ENCODE measurements at regions not wholly inside any gene's neighbourhood (a gene's known extent, or its start where the extent isn't known, plus 50 kb on each side); places are given as distances from the start of the nearest gene placed in this dataset.

DNA sequence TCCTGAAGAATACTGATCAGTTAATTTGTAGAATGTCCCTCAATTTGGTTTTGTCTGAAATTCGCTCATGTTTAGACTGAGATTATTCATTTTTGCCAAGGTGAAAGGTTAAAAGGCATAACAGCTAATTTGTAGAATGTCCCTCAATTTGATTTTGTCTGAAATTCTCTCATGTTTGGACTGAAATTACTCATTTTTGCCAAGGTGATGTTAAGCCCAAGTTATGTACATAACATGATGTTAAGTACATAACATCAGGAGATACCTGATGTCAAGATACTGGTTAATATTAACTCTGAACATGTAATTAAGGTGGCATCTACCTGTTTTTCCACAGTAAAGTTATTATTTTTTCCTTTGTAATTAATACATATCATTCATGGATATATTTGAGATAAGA lies 243.4 kb upstream of the PMFBP1 start:
- Histone ChIP-seq H3K36me3 (no peaks in the 10 kb centered on the region), H3K9me3 (no peaks in the 10 kb centered on the region), H3K4me1 (replicated peaks) (no peaks in the 10 kb centered on the region), H3K27me3 (replicated peaks; ENCODE audit: insufficient read depth) (no peaks in the 10 kb centered on the region), H3K27ac (no peak overlapping the region), H3K4me3 (no peak overlapping the region)
- TF ChIP-seq POLR2A (IDR thresholded peaks at IDR 0.05): no peak
- intact Hi-C loops (cut with DNase I): no loop called here
- 88% methylated on average over 1 of the region's 1 CpG for WGBS
- DNase-seq (ENCODE audit: low spot score): no peak

DNA sequence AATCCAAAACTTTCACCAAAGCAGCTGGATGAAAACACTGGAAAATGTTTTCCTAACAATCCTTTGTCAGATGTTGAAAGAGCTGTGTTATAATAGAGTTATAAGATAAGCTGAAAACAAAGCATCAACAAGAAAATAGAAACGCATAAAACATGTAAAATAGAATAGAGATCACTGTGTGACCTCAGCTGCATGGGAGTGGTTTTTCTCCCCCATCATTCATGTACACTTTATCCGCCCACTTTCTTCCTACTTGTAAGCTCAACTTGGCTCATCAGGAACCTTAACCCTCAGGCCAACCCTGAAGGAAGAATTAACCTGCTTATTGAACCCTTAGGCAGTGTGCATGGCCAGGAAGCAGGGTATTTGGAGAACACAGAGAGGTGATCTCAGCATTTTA lies 238.5 kb upstream of the PMFBP1 start:
- no peaks in the 10 kb centered on the region for H3K9me3 ChIP-seq
- WGBS: 76% methylated on average over 2 of the region's 2 CpGs
- H3K4me1 ChIP-seq (replicated peaks): no peaks in the 10 kb centered on the region

DNA sequence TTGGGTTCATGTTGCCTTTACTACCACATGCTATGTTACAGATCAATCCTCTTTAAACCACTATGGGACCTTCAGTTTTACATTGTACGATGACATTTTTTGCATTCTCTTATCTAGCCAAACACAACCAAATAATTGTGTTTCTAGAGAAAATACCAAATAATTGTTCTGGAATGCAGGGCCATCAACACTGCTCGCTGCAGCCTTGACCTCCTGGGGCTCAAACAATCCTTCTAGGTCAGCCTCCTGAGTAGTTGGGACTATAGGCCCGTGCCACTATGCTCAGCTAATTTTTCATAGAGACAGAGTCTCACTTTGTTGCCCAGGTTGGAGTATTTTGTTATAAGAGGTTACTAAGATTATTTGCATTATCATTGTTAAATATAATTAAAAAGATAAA lies 237.5 kb upstream of the PMFBP1 start:
- no peak for DNase-seq (ENCODE audit: low spot score)
- 80% methylated on average over 3 of the region's 3 CpGs for WGBS
- Histone ChIP-seq H3K4me1 (replicated peaks) (no peaks in the 10 kb centered on the region), H3K4me3 (no peak overlapping the region), H3K9me3 (no peaks in the 10 kb centered on the region), H3K27ac (no peak overlapping the region), H3K36me3 (no peaks in the 10 kb centered on the region), H3K27me3 (replicated peaks; ENCODE audit: insufficient read depth) (no peaks in the 10 kb centered on the region)
- no peak for TF ChIP-seq POLR2AphosphoS5 (IDR thresholded peaks at IDR 0.05)
- no peak for TF ChIP-seq POLR2A (IDR thresholded peaks at IDR 0.05)
- TF ChIP-seq, protein P1, sequence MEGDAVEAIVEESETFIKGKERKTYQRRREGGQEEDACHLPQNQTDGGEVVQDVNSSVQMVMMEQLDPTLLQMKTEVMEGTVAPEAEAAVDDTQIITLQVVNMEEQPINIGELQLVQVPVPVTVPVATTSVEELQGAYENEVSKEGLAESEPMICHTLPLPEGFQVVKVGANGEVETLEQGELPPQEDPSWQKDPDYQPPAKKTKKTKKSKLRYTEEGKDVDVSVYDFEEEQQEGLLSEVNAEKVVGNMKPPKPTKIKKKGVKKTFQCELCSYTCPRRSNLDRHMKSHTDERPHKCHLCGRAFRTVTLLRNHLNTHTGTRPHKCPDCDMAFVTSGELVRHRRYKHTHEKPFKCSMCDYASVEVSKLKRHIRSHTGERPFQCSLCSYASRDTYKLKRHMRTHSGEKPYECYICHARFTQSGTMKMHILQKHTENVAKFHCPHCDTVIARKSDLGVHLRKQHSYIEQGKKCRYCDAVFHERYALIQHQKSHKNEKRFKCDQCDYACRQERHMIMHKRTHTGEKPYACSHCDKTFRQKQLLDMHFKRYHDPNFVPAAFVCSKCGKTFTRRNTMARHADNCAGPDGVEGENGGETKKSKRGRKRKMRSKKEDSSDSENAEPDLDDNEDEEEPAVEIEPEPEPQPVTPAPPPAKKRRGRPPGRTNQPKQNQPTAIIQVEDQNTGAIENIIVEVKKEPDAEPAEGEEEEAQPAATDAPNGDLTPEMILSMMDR (IDR thresholded peaks at IDR 0.05): no peak
- intact Hi-C loops (cut with DNase I): no loop called here

More for the DNA sequence above, 238.5 kb upstream of the PMFBP1 start:
- no peak for TF ChIP-seq POLR2AphosphoS5 (IDR thresholded peaks at IDR 0.05)
- TF ChIP-seq POLR2A (IDR thresholded peaks at IDR 0.05): no peak
- TF ChIP-seq, protein P1 (IDR thresholded peaks at IDR 0.05): no peak
- H3K4me3 ChIP-seq: no peak overlapping the region
- H3K27ac ChIP-seq: no peak overlapping the region
- no peaks in the 10 kb centered on the region for H3K27me3 ChIP-seq (replicated peaks; ENCODE audit: insufficient read depth)
- DNase-seq (ENCODE audit: low spot score): no peak
- intact Hi-C loops (cut with DNase I): no loop called here
- no peaks in the 10 kb centered on the region for H3K36me3 ChIP-seq

DNA sequence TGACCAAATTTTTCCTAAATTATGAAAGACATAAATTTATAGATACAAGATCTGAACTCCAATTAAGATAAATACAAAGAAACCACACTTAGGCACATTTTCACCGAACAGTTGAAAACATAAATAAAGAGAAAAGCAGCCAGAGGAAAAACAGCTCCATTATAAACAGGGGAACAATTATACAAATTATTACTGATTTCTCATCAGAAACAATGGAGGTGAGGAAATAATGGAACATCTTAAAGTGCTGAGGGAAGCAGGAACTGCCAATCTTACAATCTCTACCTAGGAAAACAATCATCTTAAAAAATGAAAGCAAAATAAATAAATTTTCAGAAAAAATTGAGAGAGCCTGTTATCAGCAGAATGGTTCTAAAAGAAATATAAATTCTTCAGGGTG lies 234.4 kb upstream of the PMFBP1 start:
- H3K4me3 ChIP-seq: no peak overlapping the region
- H3K27ac ChIP-seq: no peak overlapping the region
- H3K4me1 ChIP-seq (replicated peaks): no peaks in the 10 kb centered on the region
- WGBS: 94% methylated on average over 1 of the region's 1 CpG
- H3K27me3 ChIP-seq (replicated peaks; ENCODE audit: insufficient read depth): no peaks in the 10 kb centered on the region
- no peaks in the 10 kb centered on the region for H3K9me3 ChIP-seq
- DNase-seq (ENCODE audit: low spot score): no peak
- H3K36me3 ChIP-seq: no peaks in the 10 kb centered on the region
- TF ChIP-seq POLR2A (IDR thresholded peaks at IDR 0.05) (no peak), POLR2AphosphoS5 (IDR thresholded peaks at IDR 0.05) (no peak)
- TF ChIP-seq, protein P1 (IDR thresholded peaks at IDR 0.05): no peak
- intact Hi-C loops (cut with DNase I): no loop called here

DNA sequence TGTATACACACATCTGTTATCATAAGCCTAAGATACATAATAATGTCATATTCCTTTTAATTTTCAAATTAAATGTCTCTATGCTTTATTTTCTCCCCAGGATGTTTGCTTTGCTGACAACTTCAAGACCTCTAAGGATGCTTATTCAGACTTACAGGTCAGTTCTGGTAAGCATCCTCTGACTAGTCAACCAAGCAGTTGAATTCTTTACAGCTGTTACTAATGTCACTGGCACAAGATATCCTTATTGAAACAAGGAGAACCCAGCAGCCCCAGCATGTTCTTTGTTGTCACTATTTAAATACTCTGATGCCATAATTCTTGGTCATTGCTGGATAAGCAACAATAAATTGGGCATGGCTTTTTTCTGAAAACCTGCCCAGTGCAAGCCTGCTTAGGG lies 232.3 kb upstream of the PMFBP1 start:
- TF ChIP-seq, protein P1 (IDR thresholded peaks at IDR 0.05): no peak
- TF ChIP-seq POLR2A (IDR thresholded peaks at IDR 0.05) (no peak), POLR2AphosphoS5 (IDR thresholded peaks at IDR 0.05) (no peak)
- Histone ChIP-seq H3K4me3 (no peak overlapping the region), H3K36me3 (no peaks in the 10 kb centered on the region), H3K4me1 (replicated peaks) (no peaks in the 10 kb centered on the region), H3K27ac (no peak overlapping the region), H3K9me3 (no peaks in the 10 kb centered on the region), H3K27me3 (replicated peaks; ENCODE audit: insufficient read depth) (no peaks in the 10 kb centered on the region)
- intact Hi-C loops (cut with DNase I): no loop called here
- no peak for DNase-seq (ENCODE audit: low spot score)

DNA sequence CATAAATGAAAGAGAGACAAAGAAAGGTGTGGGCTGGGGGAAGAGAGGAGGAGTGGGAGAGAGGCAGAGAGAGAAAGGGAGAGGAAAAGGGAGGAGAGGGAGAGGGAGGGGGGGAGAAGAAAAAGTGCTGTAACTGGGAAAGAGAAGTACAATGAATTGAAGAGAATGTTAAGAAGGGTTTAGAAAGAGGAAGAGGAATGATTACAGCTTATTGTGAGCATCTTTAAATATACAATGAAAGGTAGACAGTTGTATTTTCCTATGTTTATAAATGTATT lies 229.1 kb upstream of the PMFBP1 start:
- Histone ChIP-seq H3K27me3 (replicated peaks; ENCODE audit: insufficient read depth) (no peaks in the 10 kb centered on the region), H3K27ac (no peak overlapping the region), H3K4me3 (no peak overlapping the region), H3K36me3 (no peaks in the 10 kb centered on the region), H3K9me3 (no peaks in the 10 kb centered on the region), H3K4me1 (replicated peaks) (no peaks in the 10 kb centered on the region)
- TF ChIP-seq, protein P1 (IDR thresholded peaks at IDR 0.05): no peak
- TF ChIP-seq POLR2A (IDR thresholded peaks at IDR 0.05): no peak
- TF ChIP-seq POLR2AphosphoS5 (IDR thresholded peaks at IDR 0.05): no peak
- intact Hi-C loops (cut with DNase I): no loop called here
- DNase-seq (ENCODE audit: low spot score): no peak
